ENCODE measurements at regions not wholly inside any gene's neighbourhood (a gene's known extent, or its start where the extent isn't known, plus 50 kb on each side); places are given as distances from the start of the nearest gene placed in this dataset.

DNA sequence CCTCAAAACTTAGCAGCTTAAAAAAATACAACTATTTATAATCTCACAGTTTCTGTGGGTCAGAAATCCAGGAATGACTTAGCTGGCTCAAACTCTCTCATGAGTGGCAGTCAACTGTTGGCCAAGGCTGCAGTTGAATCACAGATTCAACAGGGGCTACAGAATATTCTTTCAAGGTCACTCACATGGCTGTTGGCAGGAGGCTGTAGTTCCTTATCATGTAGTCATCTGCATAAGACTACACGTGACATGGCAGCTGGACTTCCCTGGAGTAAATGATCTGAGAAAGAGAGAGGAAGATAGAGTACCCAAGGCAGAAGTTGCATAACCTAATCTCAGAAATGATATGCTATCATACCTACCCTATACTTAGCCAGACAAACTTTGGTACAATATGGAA lies 75.2 kb upstream of the TSPAN2 start:
- Histone ChIP-seq H3K4me2 (ENCODE audit: extremely low read depth, insufficient read depth, low read length) (no peak overlapping the region), H3K27me3 (ENCODE audit: control insufficient read depth, insufficient read depth, low read length) (no peaks in the 10 kb centered on the region), H3K27ac (ENCODE audit: insufficient read depth, low read length) (no peak overlapping the region), H3K4me3 (replicated peaks in 1 of 4; ENCODE audit: control extremely low read depth in 1 of 4, insufficient read depth in 1 of 4, low read depth in 3 of 4, low read length in 4 of 4) (no peak overlapping the region), H4K20me1 (ENCODE audit: control insufficient read depth, extremely low read depth, insufficient read depth, low read length) (no peaks in the 10 kb centered on the region), H3K36me3 (ENCODE audit: control insufficient read depth, insufficient read depth, low read length) (no peaks in the 10 kb centered on the region), H3K79me2 (ENCODE audit: control insufficient read depth, insufficient read depth, low read length) (no peaks in the 10 kb centered on the region), H3K9me3 (ENCODE audit: control insufficient read depth, insufficient read depth, low read depth, low read length) (no peaks in the 10 kb centered on the region), H2AFZ (ENCODE audit: low read length) (no peak overlapping the region), H3K4me1 (ENCODE audit: control insufficient read depth, extremely low read depth, insufficient read depth, low read length) (peaks cover 7% of the 10 kb centered on the region), H3K9ac (ENCODE audit: insufficient read depth, low read length) (no peak overlapping the region)
- no peak for TF ChIP-seq EZH2 (IDR thresholded peaks at IDR 0.05; ENCODE audit: low read length, missing control alignments)
- TF ChIP-seq, protein P1, sequence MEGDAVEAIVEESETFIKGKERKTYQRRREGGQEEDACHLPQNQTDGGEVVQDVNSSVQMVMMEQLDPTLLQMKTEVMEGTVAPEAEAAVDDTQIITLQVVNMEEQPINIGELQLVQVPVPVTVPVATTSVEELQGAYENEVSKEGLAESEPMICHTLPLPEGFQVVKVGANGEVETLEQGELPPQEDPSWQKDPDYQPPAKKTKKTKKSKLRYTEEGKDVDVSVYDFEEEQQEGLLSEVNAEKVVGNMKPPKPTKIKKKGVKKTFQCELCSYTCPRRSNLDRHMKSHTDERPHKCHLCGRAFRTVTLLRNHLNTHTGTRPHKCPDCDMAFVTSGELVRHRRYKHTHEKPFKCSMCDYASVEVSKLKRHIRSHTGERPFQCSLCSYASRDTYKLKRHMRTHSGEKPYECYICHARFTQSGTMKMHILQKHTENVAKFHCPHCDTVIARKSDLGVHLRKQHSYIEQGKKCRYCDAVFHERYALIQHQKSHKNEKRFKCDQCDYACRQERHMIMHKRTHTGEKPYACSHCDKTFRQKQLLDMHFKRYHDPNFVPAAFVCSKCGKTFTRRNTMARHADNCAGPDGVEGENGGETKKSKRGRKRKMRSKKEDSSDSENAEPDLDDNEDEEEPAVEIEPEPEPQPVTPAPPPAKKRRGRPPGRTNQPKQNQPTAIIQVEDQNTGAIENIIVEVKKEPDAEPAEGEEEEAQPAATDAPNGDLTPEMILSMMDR (conservative IDR thresholded peaks at IDR 0.05 in 1 of 2, IDR thresholded peaks at IDR 0.05 in 1 of 2; ENCODE audit: low read depth in 1 of 2, low read length in 2 of 2): no peak
- peak; percentile 32 to 48 for DNase-seq (ENCODE audit: low read depth in 2 of 2)

DNA sequence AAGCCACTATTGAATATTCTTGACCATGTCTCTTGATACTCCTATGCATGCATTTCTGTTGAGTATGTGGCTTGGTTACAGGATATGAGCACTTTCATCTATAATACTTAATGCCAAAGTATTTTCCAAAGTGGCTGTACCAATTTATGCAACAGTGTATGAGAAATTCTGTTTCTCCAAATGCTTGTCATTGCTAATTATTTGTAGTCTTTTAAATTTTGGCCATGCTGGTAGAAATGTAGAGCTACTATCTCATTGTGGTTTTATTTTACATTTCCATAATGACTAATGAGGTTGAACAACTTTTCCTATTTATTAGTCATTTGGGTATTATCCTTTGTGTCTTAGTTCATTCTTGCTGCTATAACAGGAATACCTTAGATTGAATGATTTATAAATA lies 71.4 kb upstream of the TSPAN2 start:
- H3K9me3 ChIP-seq (ENCODE audit: control insufficient read depth, insufficient read depth, low read depth, low read length): no peaks in the 10 kb centered on the region
- no peaks in the 10 kb centered on the region for H3K36me3 ChIP-seq (ENCODE audit: control insufficient read depth, insufficient read depth, low read length)
- H3K9ac ChIP-seq (ENCODE audit: insufficient read depth, low read length): no peak overlapping the region
- H3K27me3 ChIP-seq (ENCODE audit: control insufficient read depth, insufficient read depth, low read length): no peaks in the 10 kb centered on the region
- H4K20me1 ChIP-seq (ENCODE audit: control insufficient read depth, extremely low read depth, insufficient read depth, low read length): no peaks in the 10 kb centered on the region
- H3K4me3 ChIP-seq (replicated peaks in 1 of 4; ENCODE audit: control extremely low read depth in 1 of 4, insufficient read depth in 1 of 4, low read depth in 3 of 4, low read length in 4 of 4): no peak overlapping the region
- no peaks in the 10 kb centered on the region for H3K79me2 ChIP-seq (ENCODE audit: control insufficient read depth, insufficient read depth, low read length)
- no peak overlapping the region for H3K27ac ChIP-seq (ENCODE audit: insufficient read depth, low read length)
- H3K4me1 ChIP-seq (ENCODE audit: control insufficient read depth, extremely low read depth, insufficient read depth, low read length): peaks cover 7% of the 10 kb centered on the region
- TF ChIP-seq, protein P1 (conservative IDR thresholded peaks at IDR 0.05 in 1 of 2, IDR thresholded peaks at IDR 0.05 in 1 of 2; ENCODE audit: low read depth in 1 of 2, low read length in 2 of 2): no peak
- DNase-seq (ENCODE audit: low read depth in 2 of 2): peak in 1 of 2 donors; percentile 68
- H3K4me2 ChIP-seq (ENCODE audit: extremely low read depth, insufficient read depth, low read length): no peak overlapping the region
- H2AFZ ChIP-seq (ENCODE audit: low read length): no peak overlapping the region

DNA sequence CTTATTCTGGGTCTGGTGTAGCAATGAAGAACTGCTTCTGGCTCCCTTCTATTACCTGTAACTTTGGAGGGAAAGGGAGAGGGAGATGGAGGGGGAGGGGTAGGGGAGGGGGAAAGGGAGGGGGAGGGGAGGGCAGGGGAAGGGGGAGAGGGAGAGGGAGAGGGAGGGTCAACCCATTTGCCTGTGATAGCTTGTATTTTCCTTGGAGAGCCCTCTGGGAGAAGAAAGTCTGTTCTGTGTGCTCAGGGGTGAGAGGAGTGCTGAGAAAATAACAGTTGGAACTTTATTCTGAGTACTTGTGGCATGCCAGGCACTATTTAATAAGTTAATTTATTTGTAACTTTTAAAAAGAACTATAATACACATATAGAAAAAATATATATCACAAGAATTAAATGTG lies 70.7 kb upstream of the TSPAN2 start:
- H3K79me2 ChIP-seq (ENCODE audit: control insufficient read depth, insufficient read depth, low read length): no peaks in the 10 kb centered on the region
- H3K27ac ChIP-seq (ENCODE audit: insufficient read depth, low read length): no peak overlapping the region
- H2AFZ ChIP-seq (ENCODE audit: low read length): no peak overlapping the region
- H4K20me1 ChIP-seq (ENCODE audit: control insufficient read depth, extremely low read depth, insufficient read depth, low read length): no peaks in the 10 kb centered on the region
- peaks cover 7% of the 10 kb centered on the region for H3K4me1 ChIP-seq (ENCODE audit: control insufficient read depth, extremely low read depth, insufficient read depth, low read length)
- no peaks in the 10 kb centered on the region for H3K36me3 ChIP-seq (ENCODE audit: control insufficient read depth, insufficient read depth, low read length)
- TF ChIP-seq, protein P1 (conservative IDR thresholded peaks at IDR 0.05 in 1 of 2, IDR thresholded peaks at IDR 0.05 in 1 of 2; ENCODE audit: low read depth in 1 of 2, low read length in 2 of 2): no peak
- TF ChIP-seq EZH2 (IDR thresholded peaks at IDR 0.05; ENCODE audit: low read length, missing control alignments): no peak
- no peaks in the 10 kb centered on the region for H3K27me3 ChIP-seq (ENCODE audit: control insufficient read depth, insufficient read depth, low read length)
- no peaks in the 10 kb centered on the region for H3K9me3 ChIP-seq (ENCODE audit: control insufficient read depth, insufficient read depth, low read depth, low read length)
- H3K4me2 ChIP-seq (ENCODE audit: extremely low read depth, insufficient read depth, low read length): no peak overlapping the region
- DNase-seq (ENCODE audit: low read depth in 2 of 2): no peak
- H3K4me3 ChIP-seq (replicated peaks in 1 of 4; ENCODE audit: control extremely low read depth in 1 of 4, insufficient read depth in 1 of 4, low read depth in 3 of 4, low read length in 4 of 4): no peak overlapping the region
- H3K9ac ChIP-seq (ENCODE audit: insufficient read depth, low read length): no peak overlapping the region

Measured in fibroblast of lung (primary cell).